ENCODE measurements at regions not wholly inside any gene's neighbourhood (a gene's known extent, or its start where the extent isn't known, plus 50 kb on each side); places are given as distances from the start of the nearest gene placed in this dataset.

DNA sequence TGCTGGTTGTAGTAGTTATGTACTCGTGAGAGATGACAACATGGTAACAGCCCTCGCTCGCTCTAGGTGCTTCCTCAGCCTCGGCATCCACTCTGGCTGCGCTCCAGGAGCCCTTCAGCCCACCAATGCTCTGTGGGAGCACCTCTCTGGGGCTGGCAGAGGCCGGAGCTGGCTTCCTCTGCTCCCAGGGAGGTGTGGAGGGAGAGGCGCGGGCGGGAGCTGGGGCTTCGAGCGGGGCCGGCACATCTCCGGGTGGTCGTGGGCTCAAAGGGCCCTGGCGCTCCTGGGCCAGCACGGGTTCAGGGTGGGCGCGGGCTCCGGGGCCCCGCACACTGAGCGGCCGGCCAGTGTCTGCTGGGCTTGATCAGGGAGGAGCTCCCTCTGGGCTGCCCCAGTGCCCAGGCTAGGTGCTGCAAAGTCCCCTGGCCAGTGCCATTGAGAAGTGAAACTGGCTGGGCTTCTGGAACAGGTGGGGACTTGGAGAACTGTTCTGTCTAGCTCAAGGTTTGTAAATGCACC, 1012.1 kb downstream of the CNTNAP5 start:
- no peaks in the 10 kb centered on the region for H3K9me3 ChIP-seq
- no peak for DNase-seq (ENCODE audit: low spot score in 2 of 2)
- intact Hi-C loops (cut with DNase I; ENCODE audit: low total_unique reads) = no loop called here

GRCh38 chr2:125041846-125042245, 1016.8 kb downstream of the CNTNAP5 start:
- H3K27ac ChIP-seq = no peak overlapping the region
- intact Hi-C loops (cut with DNase I; ENCODE audit: low total_unique reads) = no loop called here
- no peaks in the 10 kb centered on the region for H3K9me3 ChIP-seq
- H3K27me3 ChIP-seq = no peaks in the 10 kb centered on the region
- H3K4me1 ChIP-seq = no peaks in the 10 kb centered on the region
- no peak for TF ChIP-seq POLR2AphosphoS5 (IDR thresholded peaks at IDR 0.05)
- no peak for TF ChIP-seq POLR2A (IDR thresholded peaks at IDR 0.05)
- TF ChIP-seq CTCF (IDR thresholded peaks at IDR 0.05) = no peak
- no peak overlapping the region for H3K4me3 ChIP-seq
- H3K36me3 ChIP-seq = no peaks in the 10 kb centered on the region
- no peak for DNase-seq (ENCODE audit: low spot score in 2 of 2)

More for the DNA sequence above, 1012.1 kb downstream of the CNTNAP5 start:
- H3K4me3 ChIP-seq = no peak overlapping the region
- TF ChIP-seq POLR2AphosphoS5 (IDR thresholded peaks at IDR 0.05) (no peak), POLR2A (IDR thresholded peaks at IDR 0.05) (no peak), CTCF (IDR thresholded peaks at IDR 0.05) (no peak)
- H3K4me1 ChIP-seq = no peaks in the 10 kb centered on the region
- H3K27ac ChIP-seq = no peak overlapping the region
- H3K27me3 ChIP-seq = no peaks in the 10 kb centered on the region
- no peaks in the 10 kb centered on the region for H3K36me3 ChIP-seq

DNA sequence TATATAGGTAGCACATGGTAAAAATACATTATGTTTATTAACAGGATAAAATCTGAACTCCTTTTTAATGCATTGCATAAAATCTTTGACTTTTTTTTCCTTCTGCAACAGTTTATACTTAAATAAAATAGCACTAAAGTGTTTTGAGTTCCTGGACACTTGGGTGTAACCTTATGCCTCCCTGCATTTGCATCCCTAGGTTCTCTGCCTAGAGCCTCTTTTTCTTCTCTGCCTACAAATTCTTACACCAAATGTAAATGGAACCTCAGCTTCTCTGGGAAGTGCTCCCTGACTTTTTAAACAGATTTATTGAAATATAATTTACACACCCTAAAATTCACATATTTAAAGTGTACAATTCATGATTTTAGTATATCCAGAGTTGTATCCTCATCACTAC, 1017.6 kb downstream of the CNTNAP5 start:
- no peaks in the 10 kb centered on the region for H3K4me1 ChIP-seq
- H3K27ac ChIP-seq = no peak overlapping the region
- intact Hi-C loops (cut with DNase I; ENCODE audit: low total_unique reads) = no loop called here
- H3K4me3 ChIP-seq = no peak overlapping the region
- no peaks in the 10 kb centered on the region for H3K27me3 ChIP-seq
- no peaks in the 10 kb centered on the region for H3K36me3 ChIP-seq
- DNase-seq (ENCODE audit: low spot score in 2 of 2) = no peak
- H3K9me3 ChIP-seq = no peaks in the 10 kb centered on the region
- TF ChIP-seq POLR2A (IDR thresholded peaks at IDR 0.05) (no peak), POLR2AphosphoS5 (IDR thresholded peaks at IDR 0.05) (no peak), CTCF (IDR thresholded peaks at IDR 0.05) (no peak)

DNA sequence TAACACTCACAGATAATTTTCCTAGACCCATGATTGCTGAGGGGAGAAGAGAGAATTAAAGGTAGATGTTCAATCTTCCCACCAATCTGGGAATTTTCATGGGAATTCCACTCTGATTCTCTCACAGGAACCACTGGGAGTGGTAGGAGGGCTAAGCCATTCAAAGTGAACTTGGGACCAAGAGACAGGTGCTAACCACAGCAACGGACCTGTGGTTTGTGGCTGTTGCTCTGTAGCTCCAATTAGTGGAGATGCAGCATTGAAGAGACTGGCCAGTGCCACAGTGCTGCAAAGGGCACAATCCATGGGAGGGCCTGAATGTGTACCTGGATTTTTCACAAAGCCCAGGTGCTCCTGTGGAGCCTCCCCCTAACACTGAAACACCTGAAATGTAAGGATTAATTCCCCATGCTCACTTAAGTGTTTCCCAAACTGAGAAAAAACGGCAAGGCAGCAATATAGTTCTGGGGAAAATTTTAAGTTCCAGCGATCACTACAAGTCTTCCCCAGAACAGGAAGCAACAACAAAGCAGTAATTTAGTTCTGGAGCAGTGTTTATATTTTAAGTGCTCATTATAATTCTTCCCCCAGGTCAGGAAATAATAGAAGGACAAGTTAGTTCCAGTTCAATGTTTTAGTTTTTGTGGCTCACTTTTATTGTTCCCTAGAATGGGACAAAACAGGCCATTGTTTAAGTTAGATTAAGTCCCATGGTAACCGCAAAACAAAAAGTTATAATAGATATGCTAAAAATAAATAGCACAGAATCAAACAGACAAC, 1045.8 kb downstream of the CNTNAP5 start:
- TF ChIP-seq POLR2A (IDR thresholded peaks at IDR 0.05) = no peak
- no peak for TF ChIP-seq POLR2AphosphoS5 (IDR thresholded peaks at IDR 0.05)
- TF ChIP-seq CTCF (IDR thresholded peaks at IDR 0.05) = no peak
- Histone ChIP-seq H3K4me1 (no peaks in the 10 kb centered on the region), H3K27me3 (no peaks in the 10 kb centered on the region), H3K36me3 (no peaks in the 10 kb centered on the region), H3K4me3 (no peak overlapping the region), H3K9me3 (peaks cover 4 to 16% of the 10 kb centered on the region in 2 donors), H3K27ac (peak overlapping the region in 1 of 2 donors; percentile 5)
- no peak for DNase-seq (ENCODE audit: low spot score in 2 of 2)
- intact Hi-C loops (cut with DNase I; ENCODE audit: low total_unique reads) = no loop called here

GRCh38 chr2:125073440-125073839, 1048.4 kb downstream of the CNTNAP5 start:
- Histone ChIP-seq H3K9me3 (peaks cover 4 to 19% of the 10 kb centered on the region in 2 donors), H3K4me1 (no peaks in the 10 kb centered on the region), H3K36me3 (no peaks in the 10 kb centered on the region), H3K27me3 (no peaks in the 10 kb centered on the region), H3K4me3 (no peak overlapping the region), H3K27ac (no peak overlapping the region)
- TF ChIP-seq CTCF (IDR thresholded peaks at IDR 0.05) = no peak
- DNase-seq (ENCODE audit: low spot score in 2 of 2) = no peak
- intact Hi-C loops (cut with DNase I; ENCODE audit: low total_unique reads) = no loop called here
